ENCODE measurements at regions not wholly inside any gene's neighbourhood (a gene's known extent, or its start where the extent isn't known, plus 50 kb on each side); places are given as distances from the start of the nearest gene placed in this dataset.

GRCh38 chr2:45330108-45330507 lies 281.0 kb downstream of the SRBD1 start:
- Histone ChIP-seq H3K9me3 (ENCODE audit: severe bottlenecking) (no peaks in the 10 kb centered on the region), H3K27ac (no peak overlapping the region), H3K36me3 (no peaks in the 10 kb centered on the region), H3K4me3 (ENCODE audit: low read depth, low read length) (no peak overlapping the region), H3K27me3 (ENCODE audit: insufficient read depth, low read depth, severe bottlenecking) (peaks cover 3% of the 10 kb centered on the region)
- no peak for TF ChIP-seq CTCF (IDR thresholded peaks at IDR 0.05; ENCODE audit: low read depth, low read length)
- no peak for DNase-seq

GRCh38 chr2:45329045-45329677 lies 281.9 kb downstream of the SRBD1 start:
- no peak overlapping the region for H3K27ac ChIP-seq
- no peak for TF ChIP-seq CTCF (IDR thresholded peaks at IDR 0.05; ENCODE audit: low read depth, low read length)
- DNase-seq, result no peak

GRCh38 chr2:45328264-45328870 lies 282.7 kb downstream of the SRBD1 start:
- H3K27me3 ChIP-seq (ENCODE audit: insufficient read depth, low read depth, severe bottlenecking), result peaks cover 3% of the 10 kb centered on the region
- peaks cover 3% of the 10 kb centered on the region for H3K9me3 ChIP-seq (ENCODE audit: severe bottlenecking)
- TF ChIP-seq CTCF (IDR thresholded peaks at IDR 0.05; ENCODE audit: low read depth, low read length), result no peak
- H3K27ac ChIP-seq, result no peak overlapping the region
- no peak overlapping the region for H3K4me3 ChIP-seq (ENCODE audit: low read depth, low read length)
- no peaks in the 10 kb centered on the region for H3K36me3 ChIP-seq
- no peak for DNase-seq

More at GRCh38 chr2:45329045-45329677, 281.9 kb downstream of the SRBD1 start:
- Histone ChIP-seq H3K9me3 (ENCODE audit: severe bottlenecking) (no peaks in the 10 kb centered on the region), H3K36me3 (no peaks in the 10 kb centered on the region), H3K4me3 (ENCODE audit: low read depth, low read length) (no peak overlapping the region), H3K27me3 (ENCODE audit: insufficient read depth, low read depth, severe bottlenecking) (peaks cover 3% of the 10 kb centered on the region)

GRCh38 chr2:45323344-45323743 lies 287.7 kb downstream of the SRBD1 start:
- no peak for TF ChIP-seq CTCF (IDR thresholded peaks at IDR 0.05; ENCODE audit: low read depth, low read length)
- Histone ChIP-seq H3K27me3 (ENCODE audit: insufficient read depth, low read depth, severe bottlenecking) (peaks cover 7% of the 10 kb centered on the region), H3K27ac (no peak overlapping the region), H3K4me3 (ENCODE audit: low read depth, low read length) (no peak overlapping the region), H3K9me3 (ENCODE audit: severe bottlenecking) (peaks cover 10% of the 10 kb centered on the region), H3K36me3 (no peaks in the 10 kb centered on the region)
- no peak for DNase-seq

- no peak overlapping the region for H3K27ac ChIP-seq
- TF ChIP-seq CTCF (IDR thresholded peaks at IDR 0.05; ENCODE audit: low read depth, low read length), result no peak
- no peak for DNase-seq
- peaks cover 9% of the 10 kb centered on the region for H3K27me3 ChIP-seq (ENCODE audit: insufficient read depth, low read depth, severe bottlenecking)
- H3K9me3 ChIP-seq (ENCODE audit: severe bottlenecking), result peaks cover 15% of the 10 kb centered on the region
- no peaks in the 10 kb centered on the region for H3K36me3 ChIP-seq
- H3K4me3 ChIP-seq (ENCODE audit: low read depth, low read length), result no peak overlapping the region
Observed at GRCh38 chr2:45320956-45321355, 290.1 kb downstream of the SRBD1 start.

Data from WERI-Rb-1 (cell line).